HCT116 (cell line): ENCODE measurements at regions not wholly inside any gene's neighbourhood (a gene's known extent, or its start where the extent isn't known, plus 50 kb on each side); places are given as distances from the start of the nearest gene placed in this dataset.

ENCODE experiments used
- ATAC-seq: fragments of 200-7000 bp; cut with Tn5 transposase; 2 replicates; pipeline ENCODE4 v1.9.1; 2020; ENCODE audit warnings: mild to moderate bottlenecking, moderate library complexity
- BruUV-seq: library from RNA; stranded (reverse); fragments of 400-500 nt; replicated peaks from 2 replicates; lab custom pipeline; 2021; lab: Mats Ljungman, UMichigan
- CTCF ChIA-PET: fragments of 300-600 bp; sonication (Branson Sonifier 250); formaldehyde crosslinking; loops from one replicate; lab custom pipeline; 2021; ENCODE audit warnings: antibody characterized with exemption; lab: Charles Lee
- POLR2A ChIA-PET: fragments of 300-600, 350-600 bp; sonication (Branson Sonifier 250); formaldehyde crosslinking; loops from one replicate; lab custom pipeline; 2021; ENCODE audit warnings: antibody characterized with exemption; lab: Charles Lee
- RAD21 ChIA-PET, 2 experiments: fragments of 300-600 bp; sonication (Branson Sonifier 250); formaldehyde crosslinking; loops; one replicate each; lab custom pipeline; 2023; ENCODE audit warnings: low total read pairs in 2 of 2; ENCODE audit not compliant: uncharacterized antibody in 2 of 2, unreplicated experiment in 2 of 2, low non-redundant PET in 1 of 2; lab: Charles Lee
- DNase-seq: peaks from one replicate; pipeline ENCODE4 v3.0.0-alpha.2; 2010; ENCODE audit warnings: low read depth, low spot score
- H2AFZ ChIP-seq: fragments of 200-600 bp; shearing (Covaris generic), sonication (generic); 2 replicates; pipeline ENCODE4 v1.6.1; 2017; ENCODE audit warnings: low read depth, mixed run types, mixed read lengths, antibody characterized with exemption, low read length; ENCODE audit not compliant: poor library complexity, severe bottlenecking
- H3K27ac ChIP-seq: 2 replicates; pipeline ENCODE4 v1.5.1; 2012; ENCODE audit warnings: low read depth, low read length
- H3K27me3 ChIP-seq: fragments of 200-600 bp; sonication (generic); 2 replicates; pipeline ENCODE4 v1.6.1; 2016; ENCODE audit warnings: mixed run types, low read length, mixed read lengths; ENCODE audit not compliant: insufficient read depth
- H3K36me3 ChIP-seq, 2 experiments: fragments of 200-500 bp in 1 of 2; fragments of 200-600 bp in 1 of 2; sonication (Bioruptor generic) in 1 of 2; sonication (generic) in 1 of 2; 2 replicates each; pipeline versions ENCODE4 v1.5.1 to v1.6.1; 2014 to 2016; ENCODE audit warnings: low read length in 2 of 2, inconsistent platforms in 1 of 2, mixed read lengths in 1 of 2, mixed run types in 1 of 2; ENCODE audit not compliant: insufficient read depth in 2 of 2, control insufficient read depth in 1 of 2
- H3K4me1 ChIP-seq, 2 experiments: fragments of 200-600 bp in 1 of 2; sonication (generic) in 1 of 2; 2 replicates each; pipeline versions ENCODE4 v1.5.1 to v1.6.1; 2012 to 2017; ENCODE audit warnings: low read length in 2 of 2, inconsistent platforms in 1 of 2, mild to moderate bottlenecking in 1 of 2, mixed read lengths in 1 of 2, mixed run types in 1 of 2, moderate library complexity in 1 of 2; ENCODE audit not compliant: insufficient read depth in 2 of 2, control insufficient read depth in 1 of 2
- H3K4me2 ChIP-seq: fragments of 200-600 bp; sonication (generic); 2 replicates; pipeline ENCODE4 v1.6.1; 2017; ENCODE audit warnings: mixed run types, low read length, mixed read lengths
- H3K4me3 ChIP-seq, 2 experiments: fragments of 200-600 bp in 1 of 2; sonication (generic) in 1 of 2; replicated peaks in 1 of 2; 2 replicates each; pipeline ENCODE4 v1.5.1; 2011 to 2016; ENCODE audit warnings: low read length in 2 of 2, control low read depth in 1 of 2, low read depth in 1 of 2, mild to moderate bottlenecking in 1 of 2, mixed read lengths in 1 of 2, mixed run types in 1 of 2
- H3K79me2 ChIP-seq: fragments of 200-600 bp; sonication (generic); 2 replicates; pipeline ENCODE4 v1.6.1; 2017; ENCODE audit warnings: mild to moderate bottlenecking, mixed run types, low read length, moderate library complexity, mixed read lengths; ENCODE audit not compliant: insufficient read depth
- H3K9ac ChIP-seq: fragments of 200-600 bp; sonication (generic); 2 replicates; pipeline ENCODE4 v1.6.1; 2016; ENCODE audit warnings: low read length, mixed read lengths
- H3K9me2 ChIP-seq: fragments of 200-600 bp; sonication (generic), shearing (Covaris generic); 2 replicates; pipeline ENCODE4 v1.6.1; 2017; ENCODE audit warnings: mixed run types, mild to moderate bottlenecking, moderate library complexity; ENCODE audit not compliant: insufficient read depth
- H3K9me3 ChIP-seq, 2 experiments: fragments of 200-500 bp in 1 of 2; fragments of 200-600 bp in 1 of 2; sonication (Bioruptor generic) in 1 of 2; sonication (generic) in 1 of 2; 2 replicates each; pipeline ENCODE4 v1.6.1; 2014 to 2017; ENCODE audit warnings: low read length in 2 of 2, mixed read lengths in 2 of 2, inconsistent platforms in 1 of 2, low read depth in 1 of 2, mild to moderate bottlenecking in 1 of 2, mixed run types in 1 of 2, moderate library complexity in 1 of 2; ENCODE audit not compliant: control insufficient read depth in 1 of 2, insufficient read depth in 1 of 2
- H4K20me1 ChIP-seq: fragments of 200-600 bp; sonication (generic), shearing (Covaris generic); 2 replicates; pipeline ENCODE4 v1.6.1; 2017; ENCODE audit warnings: mixed run types, mild to moderate bottlenecking, moderate library complexity; ENCODE audit not compliant: insufficient read depth
- CBX3 ChIP-seq: IDR thresholded peaks from 2 replicates; pipeline ENCODE4 v1.6.1; 2012; ENCODE audit warnings: low read depth
- CTCF ChIP-seq, 3 experiments: fragments of 200-600 bp in 1 of 3; sonication (generic) in 1 of 3; IDR thresholded peaks in 2 of 3; conservative IDR thresholded peaks in 1 of 3; 2 replicates each; pipeline ENCODE4 v1.5.1; 2012 to 2017; ENCODE audit warnings: low read depth in 2 of 3, low read length in 2 of 3, antibody characterized with exemption in 1 of 3, borderline replicate concordance in 1 of 3, control low read depth in 1 of 3, mild to moderate bottlenecking in 1 of 3, mixed read lengths in 1 of 3, mixed run types in 1 of 3, moderate library complexity in 1 of 3; ENCODE audit not compliant: insufficient read depth in 1 of 3
- EGR1 ChIP-seq: IDR thresholded peaks from 2 replicates; pipeline ENCODE4 v1.6.1; 2012; ENCODE audit warnings: low read depth
- ELF1 ChIP-seq: IDR thresholded peaks from 2 replicates; pipeline ENCODE4 v1.6.1; 2012; ENCODE audit warnings: low read depth, borderline replicate concordance
- EZH2phosphoT487 ChIP-seq: fragments of 200-600 bp; IDR thresholded peaks from 2 replicates; pipeline ENCODE4 v1.6.1; 2018; ENCODE audit warnings: antibody characterized with exemption, borderline replicate concordance
- FOSL1 ChIP-seq: IDR thresholded peaks from 2 replicates; pipeline ENCODE4 v1.6.1; 2012; ENCODE audit warnings: low read depth
- MAX ChIP-seq: IDR thresholded peaks from 2 replicates; pipeline ENCODE4 v1.6.1; 2012
- POLR2A ChIP-seq: IDR thresholded peaks from 2 replicates; pipeline ENCODE4 v1.7.0; 2011; ENCODE audit warnings: borderline replicate concordance; ENCODE audit not compliant: insufficient read depth, insufficient read length; ENCODE audit errors: extremely low read depth
- RAD21 ChIP-seq: IDR thresholded peaks from 2 replicates; pipeline ENCODE4 v1.6.1; 2012; ENCODE audit warnings: low read depth, mild to moderate bottlenecking
- TCF7L2 ChIP-seq: IDR thresholded peaks from 2 replicates; pipeline ENCODE4 v1.7.0; 2011; ENCODE audit warnings: borderline replicate concordance, inconsistent platforms; ENCODE audit not compliant: insufficient read depth, insufficient read length; ENCODE audit errors: extremely low read depth
- ZBTB33 ChIP-seq: IDR thresholded peaks from 2 replicates; pipeline ENCODE4 v1.6.1; 2011; ENCODE audit warnings: mild to moderate bottlenecking, low read length, moderate library complexity; ENCODE audit not compliant: insufficient replicate concordance; ENCODE audit errors: extremely low read depth
- intact Hi-C: fragments of 100-400 bp; cut with micrococcal nuclease; formaldehyde crosslinking; loops from 2 replicates; pipeline ENCODE4 v1.10.0; 2022
- TF ChIP-seq, protein P1 (sequence below): IDR thresholded peaks from 2 replicates; pipeline ENCODE4 v1.6.1; 2012

- Histone ChIP-seq H3K4me2 (no peak overlapping the region), H3K79me2 (no peaks in the 10 kb centered on the region), H4K20me1 (no peaks in the 10 kb centered on the region), H3K9ac (no peak overlapping the region), H3K27me3 (no peaks in the 10 kb centered on the region), H2AFZ (no peak overlapping the region), H3K9me2 (no peaks in the 10 kb centered on the region), H3K27ac (no peak overlapping the region), H3K36me3 (no peaks in the 10 kb centered on the region), H3K9me3 (peaks cover 7 to 15% of the 10 kb centered on the region in 2 experiments; a peak in 2 of 4 replicates), H3K4me3 (no peak overlapping the region), H3K4me1 (no peaks in the 10 kb centered on the region)
- no TSS peak for BruUV-seq
- ChIA-PET POLR2A (no interaction called here), CTCF (no interaction called here), RAD21 (no interaction called here)
- DNase-seq (no peak), ATAC-seq (no peak)
- intact Hi-C loops: no loop called here
- TF ChIP-seq EZH2phosphoT487 (no peak), EGR1 (no peak), POLR2A (no peak), ELF1 (no peak), RAD21 (no peak), TCF7L2 (no peak), CBX3 (no peak), CTCF (IDR thresholded peaks at IDR 0.05 in 2 of 3, conservative IDR thresholded peaks at IDR 0.05 in 1 of 3; ENCODE audit: borderline replicate concordance in 1 of 3, insufficient read depth in 1 of 3, low read depth in 2 of 3, low read length in 2 of 3) (no peak), MAX (no peak), ZBTB33 (no peak), FOSL1 (no peak)
- TF ChIP-seq, protein P1, sequence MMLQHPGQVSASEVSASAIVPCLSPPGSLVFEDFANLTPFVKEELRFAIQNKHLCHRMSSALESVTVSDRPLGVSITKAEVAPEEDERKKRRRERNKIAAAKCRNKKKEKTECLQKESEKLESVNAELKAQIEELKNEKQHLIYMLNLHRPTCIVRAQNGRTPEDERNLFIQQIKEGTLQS: no peak
Observed at GRCh38 chr14:84251411-84252115, 1278.4 kb upstream of the FLRT2 start.
